ENCODE measurements at regions not wholly inside any gene's neighbourhood (a gene's known extent, or its start where the extent isn't known, plus 50 kb on each side); places are given as distances from the start of the nearest gene placed in this dataset.
"Not testable (repeated sequence)": the region's sequence is repeated elsewhere in the genome, so short reads cannot be mapped to it uniquely, and the experiment has no call there.

GRCh38 chr14:104250175-104250574, 111.8 kb downstream of the KIF26A start:
- DNase-seq, result no peak

- no peak for DNase-seq
These were observed 114.1 kb downstream of the KIF26A start for GRCh38 chr14:104252256-104253215.

GRCh38 chr14:104253223-104253822, 114.9 kb downstream of the KIF26A start:
- DNase-seq, result no peak

- no peak for DNase-seq
These were observed 115.5 kb downstream of the KIF26A start for GRCh38 chr14:104253901-104254353.

- no peak for DNase-seq
These were observed 116.5 kb downstream of the KIF26A start for GRCh38 chr14:104254735-104255400.

GRCh38 chr14:104256025-104256424, 117.6 kb downstream of the KIF26A start:
- DNase-seq, result no peak

- no peak for DNase-seq
These were observed 124.4 kb downstream of the KIF26A start for GRCh38 chr14:104262515-104263514.

GRCh38 chr14:104263675-104264358, 125.4 kb downstream of the KIF26A start:
- DNase-seq, result no peak

GRCh38 chr14:104264495-104265265, 126.3 kb downstream of the KIF26A start:
- DNase-seq, result no peak

GRCh38 chr14:104265918-104266630, 127.7 kb downstream of the KIF26A start:
- no peak for DNase-seq

- no peak for DNase-seq
These were observed 128.5 kb downstream of the KIF26A start for GRCh38 chr14:104266631-104267575.

- no peak for DNase-seq
These were observed 129.5 kb downstream of the KIF26A start for GRCh38 chr14:104267895-104268294.

- DNase-seq, result no peak
These were observed 129.9 kb downstream of the KIF26A start for GRCh38 chr14:104268295-104268694.

GRCh38 chr14:104268725-104269436, 130.5 kb downstream of the KIF26A start:
- DNase-seq, result no peak

GRCh38 chr14:104269511-104270241, 131.3 kb downstream of the KIF26A start:
- not testable (repeated sequence) for DNase-seq

GRCh38 chr14:104271391-104271790, 133.0 kb downstream of the KIF26A start:
- DNase-seq, result no peak

GRCh38 chr14:104274806-104275205, 136.4 kb downstream of the KIF26A start:
- DNase-seq, result no peak
